Stimulated activated naive CD8-positive, alpha-beta T cell treated with anti-CD3 and anti-CD28 coated beads, Interleukin-15, Interleukin-2, amounts not matched to agents 100 ng/mL and 50 ng/mL, for 24 hours (primary cell): ENCODE measurements at regions not wholly inside any gene's neighbourhood (a gene's known extent, or its start where the extent isn't known, plus 50 kb on each side); places are given as distances from the start of the nearest gene placed in this dataset.
"Not testable (repeated sequence)": the region's sequence is repeated elsewhere in the genome, so short reads cannot be mapped to it uniquely, and the experiment has no call there.

Source experiments
- H3K27ac Mint-ChIP-seq: one replicate; pipeline ENCODE4 v1.8.0; 2021; ENCODE audit warnings: mild to moderate bottlenecking, mixed read lengths
- H3K27me3 Mint-ChIP-seq: one replicate; pipeline ENCODE4 v1.8.0; 2021; ENCODE audit warnings: mixed read lengths
- H3K36me3 Mint-ChIP-seq: one replicate; pipeline ENCODE4 v1.8.0; 2021; ENCODE audit warnings: low read depth, mixed read lengths
- H3K4me1 Mint-ChIP-seq: one replicate; pipeline ENCODE4 v1.8.0; 2021; ENCODE audit warnings: low read depth, mixed read lengths
- H3K4me3 Mint-ChIP-seq: one replicate; pipeline ENCODE4 v1.8.0; 2021; ENCODE audit warnings: mild to moderate bottlenecking, mixed read lengths
- H3K9me3 Mint-ChIP-seq: one replicate; pipeline ENCODE4 v1.8.0; 2021; ENCODE audit warnings: mixed read lengths

DNA sequence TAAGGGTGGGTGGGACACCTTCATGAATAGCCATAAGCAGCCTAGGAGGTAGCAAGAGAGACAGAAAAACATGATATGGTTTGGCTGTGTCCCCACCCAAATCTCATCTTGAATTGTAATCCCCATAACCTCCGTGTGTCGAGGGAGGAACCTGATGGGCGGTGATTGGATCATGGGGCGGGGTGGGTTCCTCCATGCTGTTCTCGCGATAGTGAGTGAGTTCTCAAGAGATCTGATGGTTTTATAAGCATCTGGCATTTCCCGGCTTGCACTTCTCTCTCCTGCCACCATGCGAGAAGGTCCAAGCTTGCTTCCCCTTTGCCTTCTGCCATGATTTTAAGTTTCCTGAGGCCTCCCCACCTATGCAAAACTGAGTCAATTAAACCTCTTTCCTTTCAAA, 259.1 kb upstream of the ERCC4 start:
- Mint-ChIP-seq H3K27me3 (no peaks in the 10 kb centered on the region), H3K27ac (no peak overlapping the region), H3K4me1 (no peaks in the 10 kb centered on the region), H3K9me3 (peaks cover 5% of the 10 kb centered on the region), H3K4me3 (no peak overlapping the region), H3K36me3 (no peaks in the 10 kb centered on the region)

DNA sequence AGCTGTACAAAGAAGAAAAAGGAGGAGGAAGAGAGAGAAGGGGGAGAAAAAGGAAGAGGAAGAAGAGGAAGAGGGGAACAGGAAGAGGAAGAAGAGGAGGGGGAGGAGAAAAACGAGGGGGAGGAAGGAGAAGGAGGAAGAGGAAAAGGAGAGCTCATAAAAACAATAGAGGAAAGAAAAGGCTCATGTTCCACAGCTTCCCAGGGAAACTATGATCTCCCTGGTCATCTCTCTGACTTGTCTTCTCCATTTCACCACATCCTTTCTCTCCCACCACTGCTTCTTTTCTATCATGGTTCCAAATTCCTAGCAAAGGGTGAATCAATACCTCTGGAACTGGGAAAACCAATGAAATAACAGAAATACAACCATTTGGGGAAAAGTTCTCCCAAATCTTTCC, 254.1 kb upstream of the ERCC4 start:
- Mint-ChIP-seq H3K4me1 (no peaks in the 10 kb centered on the region), H3K9me3 (peaks cover 10% of the 10 kb centered on the region), H3K27ac (no peak overlapping the region), H3K4me3 (no peak overlapping the region), H3K36me3 (no peaks in the 10 kb centered on the region), H3K27me3 (peaks cover 4% of the 10 kb centered on the region)

GRCh38 chr16:13672196-13672595, 247.8 kb upstream of the ERCC4 start:
- H3K36me3 Mint-ChIP-seq, result no peaks in the 10 kb centered on the region
- H3K27ac Mint-ChIP-seq, result no peak overlapping the region
- peaks cover 2% of the 10 kb centered on the region for H3K9me3 Mint-ChIP-seq

GRCh38 chr16:13680021-13680889, 239.7 kb upstream of the ERCC4 start:
- no peak overlapping the region for H3K4me3 Mint-ChIP-seq
- H3K27me3 Mint-ChIP-seq, result peaks cover 4% of the 10 kb centered on the region
- H3K36me3 Mint-ChIP-seq, result no peaks in the 10 kb centered on the region
- no peaks in the 10 kb centered on the region for H3K4me1 Mint-ChIP-seq
- H3K9me3 Mint-ChIP-seq, result peaks cover 4% of the 10 kb centered on the region
- H3K27ac Mint-ChIP-seq, result no peak overlapping the region

More at GRCh38 chr16:13672196-13672595, 247.8 kb upstream of the ERCC4 start:
- Mint-ChIP-seq H3K27me3 (peaks cover 2% of the 10 kb centered on the region), H3K4me1 (no peaks in the 10 kb centered on the region), H3K4me3 (no peak overlapping the region)

DNA sequence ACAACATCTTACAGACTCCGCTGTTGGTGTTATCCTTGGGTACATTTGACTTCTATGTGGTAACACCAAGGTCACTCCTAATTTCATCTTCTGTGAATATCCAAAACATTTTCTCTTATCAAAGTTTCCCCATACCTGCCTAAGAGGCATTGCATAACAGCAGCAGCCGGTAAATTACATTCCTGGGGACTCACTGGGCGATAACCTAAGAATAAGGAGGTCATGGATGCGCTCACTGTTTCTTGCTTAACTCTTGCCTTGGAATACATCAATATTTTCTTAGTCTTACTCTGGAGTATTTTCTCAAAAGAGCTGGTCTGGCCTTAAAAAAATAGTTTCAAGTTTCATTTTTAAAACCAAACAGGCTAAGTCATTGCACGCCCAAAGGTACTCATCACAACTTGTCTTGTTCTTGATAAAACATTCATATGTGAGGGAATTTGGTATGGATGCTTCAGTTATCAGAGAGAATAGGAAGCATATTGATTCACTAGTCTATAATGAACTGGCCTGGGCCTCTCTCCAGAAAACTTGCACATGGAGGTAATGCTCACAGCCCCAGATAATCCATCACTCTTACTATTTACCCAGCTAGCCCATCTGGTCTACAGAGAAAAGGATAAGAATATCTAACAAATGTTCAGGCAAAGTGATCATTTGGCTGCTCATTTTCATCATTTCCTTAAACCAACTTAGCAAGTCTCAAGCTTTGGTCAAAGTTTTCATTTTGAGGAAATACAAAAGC, 235.0 kb upstream of the ERCC4 start:
- Mint-ChIP-seq H3K27ac (no peak overlapping the region), H3K4me3 (no peak overlapping the region), H3K9me3 (no peaks in the 10 kb centered on the region), H3K4me1 (no peaks in the 10 kb centered on the region), H3K36me3 (no peaks in the 10 kb centered on the region), H3K27me3 (peaks cover 6% of the 10 kb centered on the region)

DNA sequence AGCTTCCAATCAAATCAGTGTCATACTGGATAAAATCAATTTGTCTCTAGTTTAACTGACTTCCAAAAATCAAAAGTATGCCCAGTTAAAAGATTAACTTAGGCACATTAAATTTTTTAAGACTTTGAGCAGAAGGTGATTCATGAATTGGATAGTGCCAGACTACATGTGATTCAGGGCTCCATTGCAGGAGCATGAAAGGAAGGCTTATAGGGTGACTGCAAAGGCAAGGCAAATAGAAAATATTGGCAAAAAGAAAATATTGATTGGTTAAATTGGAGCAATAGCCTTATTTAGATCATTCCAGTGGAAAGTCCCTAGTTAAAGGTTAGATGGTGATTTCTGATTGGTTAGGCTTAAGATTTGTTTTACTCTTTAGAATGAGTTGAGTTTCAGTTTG, 223.9 kb upstream of the ERCC4 start:
- peaks cover 41% of the 10 kb centered on the region for H3K9me3 Mint-ChIP-seq
- no peaks in the 10 kb centered on the region for H3K4me1 Mint-ChIP-seq
- H3K36me3 Mint-ChIP-seq, result no peaks in the 10 kb centered on the region
- no peak overlapping the region for H3K4me3 Mint-ChIP-seq
- H3K27ac Mint-ChIP-seq, result no peak overlapping the region
- no peaks in the 10 kb centered on the region for H3K27me3 Mint-ChIP-seq

- Mint-ChIP-seq H3K27ac (no peak overlapping the region), H3K27me3 (no peaks in the 10 kb centered on the region), H3K4me1 (no peaks in the 10 kb centered on the region), H3K4me3 (no peak overlapping the region), H3K9me3 (peaks cover 45% of the 10 kb centered on the region), H3K36me3 (no peaks in the 10 kb centered on the region)
Measured at GRCh38 chr16:13697013-13697412, 222.9 kb upstream of the ERCC4 start.

DNA sequence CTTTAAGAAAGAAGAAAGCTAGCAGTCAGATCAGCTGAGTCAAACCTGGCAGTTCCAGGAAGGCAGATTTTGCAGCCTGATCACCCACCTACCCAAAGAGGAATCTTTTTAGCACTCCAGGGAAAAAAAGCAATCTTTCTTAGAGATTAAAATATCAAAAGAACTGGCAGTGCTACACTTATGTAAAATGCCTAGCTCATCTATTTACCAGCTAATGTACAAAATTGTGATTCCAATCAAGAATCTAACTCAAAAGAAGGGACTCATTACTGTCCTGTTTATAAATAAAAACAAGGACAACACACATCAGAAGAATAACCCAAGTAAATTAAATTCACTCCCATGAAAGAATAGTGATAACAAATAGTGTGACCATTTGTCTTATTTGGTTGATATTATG, 222.4 kb upstream of the ERCC4 start:
- Mint-ChIP-seq H3K9me3 (peaks cover 44% of the 10 kb centered on the region), H3K27ac (no peak overlapping the region), H3K4me3 (no peak overlapping the region)

DNA sequence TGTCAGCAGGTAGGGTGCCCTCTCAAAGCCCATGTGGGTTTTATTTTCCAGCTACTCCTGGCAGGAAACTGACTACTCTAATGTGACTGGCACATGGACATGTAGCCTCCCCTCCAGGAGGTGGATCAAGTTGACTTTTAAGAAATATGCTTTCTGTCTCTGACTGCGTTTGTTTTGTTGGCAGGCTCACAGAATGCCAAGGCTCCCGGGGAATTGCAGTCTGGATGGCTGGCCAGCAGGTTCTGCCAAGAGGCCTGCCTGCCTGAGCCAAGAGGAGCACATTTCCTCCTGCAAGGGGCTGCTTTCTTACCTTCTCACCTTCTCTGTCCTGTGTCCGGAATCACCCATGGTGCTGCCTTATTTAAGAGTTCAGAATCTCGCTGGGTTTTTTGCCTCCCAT, 217.3 kb upstream of the ERCC4 start:
- Mint-ChIP-seq H3K4me3 (no peak overlapping the region), H3K27ac (no peak overlapping the region), H3K27me3 (no peaks in the 10 kb centered on the region), H3K4me1 (no peaks in the 10 kb centered on the region), H3K9me3 (peaks cover 31% of the 10 kb centered on the region), H3K36me3 (no peaks in the 10 kb centered on the region)

More for the DNA sequence above, 222.4 kb upstream of the ERCC4 start:
- Mint-ChIP-seq H3K36me3 (no peaks in the 10 kb centered on the region), H3K27me3 (no peaks in the 10 kb centered on the region), H3K4me1 (no peaks in the 10 kb centered on the region)

GRCh38 chr16:13708347-13709120, 211.4 kb upstream of the ERCC4 start:
- Mint-ChIP-seq H3K4me1 (no peaks in the 10 kb centered on the region), H3K36me3 (no peaks in the 10 kb centered on the region), H3K4me3 (no peak overlapping the region), H3K27ac (no peak overlapping the region), H3K9me3 (peaks cover 16% of the 10 kb centered on the region), H3K27me3 (no peaks in the 10 kb centered on the region)

DNA sequence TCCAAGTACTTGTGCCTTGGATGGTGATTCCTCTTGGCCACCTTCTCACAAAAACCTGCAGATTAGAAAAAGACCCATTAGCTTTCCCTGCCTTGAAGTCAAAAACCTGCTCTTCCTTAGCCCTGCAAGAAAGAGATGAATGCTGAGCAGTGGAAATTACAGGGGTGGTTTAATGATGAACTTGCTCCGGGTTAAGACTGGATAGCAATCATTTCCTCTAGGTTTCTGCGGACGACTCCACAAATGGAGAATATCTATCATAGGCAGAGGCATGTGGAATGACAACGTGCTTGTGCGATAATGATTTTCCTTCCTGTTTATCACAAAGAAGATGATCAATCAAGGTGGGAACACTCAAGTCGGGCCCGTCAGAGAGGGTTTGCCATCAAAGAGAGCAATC, 201.2 kb upstream of the ERCC4 start:
- peaks cover 4% of the 10 kb centered on the region for H3K9me3 Mint-ChIP-seq
- no peak overlapping the region for H3K27ac Mint-ChIP-seq
- H3K4me1 Mint-ChIP-seq, result no peaks in the 10 kb centered on the region
- no peaks in the 10 kb centered on the region for H3K36me3 Mint-ChIP-seq
- H3K27me3 Mint-ChIP-seq, result no peaks in the 10 kb centered on the region
- no peak overlapping the region for H3K4me3 Mint-ChIP-seq

DNA sequence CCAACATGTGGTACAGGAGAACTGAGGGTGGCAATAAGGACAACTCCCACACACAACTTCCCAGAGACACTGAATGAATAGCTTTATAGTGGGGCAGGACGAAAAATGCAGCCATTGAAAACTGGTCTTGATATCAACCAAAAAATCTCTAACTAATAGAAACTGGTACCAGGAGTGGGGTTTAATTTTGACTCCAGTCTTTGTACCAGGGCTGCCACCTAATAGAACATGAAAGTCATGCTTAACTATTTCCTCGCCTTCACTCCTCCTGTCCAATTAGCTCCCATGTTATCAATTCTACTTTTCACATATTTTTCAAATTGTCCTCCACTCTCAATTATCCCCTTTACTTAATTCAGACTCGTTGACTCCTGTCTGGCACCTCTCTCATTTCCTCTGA, 192.0 kb upstream of the ERCC4 start:
- no peaks in the 10 kb centered on the region for H3K4me1 Mint-ChIP-seq
- H3K27ac Mint-ChIP-seq, result no peak overlapping the region
- H3K27me3 Mint-ChIP-seq, result no peaks in the 10 kb centered on the region
- H3K4me3 Mint-ChIP-seq, result no peak overlapping the region
- H3K9me3 Mint-ChIP-seq, result peaks cover 17% of the 10 kb centered on the region
- H3K36me3 Mint-ChIP-seq, result no peaks in the 10 kb centered on the region

GRCh38 chr16:13733561-13733960, 186.4 kb upstream of the ERCC4 start:
- Mint-ChIP-seq H3K36me3 (no peaks in the 10 kb centered on the region), H3K27ac (no peak overlapping the region), H3K27me3 (no peaks in the 10 kb centered on the region), H3K4me1 (no peaks in the 10 kb centered on the region), H3K4me3 (no peak overlapping the region), H3K9me3 (peaks cover 8% of the 10 kb centered on the region)

- not testable (repeated sequence) for H3K27me3 Mint-ChIP-seq, H3K4me3 Mint-ChIP-seq, H3K27ac Mint-ChIP-seq, H3K36me3 Mint-ChIP-seq, H3K4me1 Mint-ChIP-seq
- H3K9me3 Mint-ChIP-seq, result peaks cover 13% of the 10 kb centered on the region
Measured at GRCh38 chr16:13739621-13740373, 180.2 kb upstream of the ERCC4 start.
